GM12875 (cell line): ENCODE measurements at regions not wholly inside any gene's neighbourhood (a gene's known extent, or its start where the extent isn't known, plus 50 kb on each side); places are given as distances from the start of the nearest gene placed in this dataset.
"Not testable (repeated sequence)": the region's sequence is repeated elsewhere in the genome, so short reads cannot be mapped to it uniquely, and the experiment has no call there.

Experiments
- H3K4me3 ChIP-seq: one replicate; pipeline ENCODE4 v1.5.1; 2011; ENCODE audit warnings: low read depth, low read length, control low read depth
- TF ChIP-seq, protein P1 (sequence below): IDR thresholded peaks from 2 replicates; pipeline ENCODE4 v1.5.1; 2011; ENCODE audit warnings: low read depth, mild to moderate bottlenecking, control low read depth, inconsistent platforms, low read length, moderate library complexity, borderline replicate concordance; ENCODE audit not compliant: insufficient read depth

GRCh38 chrX:102784550-102784949 is 64.0 kb downstream of the GPRASP3 start:
- TF ChIP-seq, protein P1, sequence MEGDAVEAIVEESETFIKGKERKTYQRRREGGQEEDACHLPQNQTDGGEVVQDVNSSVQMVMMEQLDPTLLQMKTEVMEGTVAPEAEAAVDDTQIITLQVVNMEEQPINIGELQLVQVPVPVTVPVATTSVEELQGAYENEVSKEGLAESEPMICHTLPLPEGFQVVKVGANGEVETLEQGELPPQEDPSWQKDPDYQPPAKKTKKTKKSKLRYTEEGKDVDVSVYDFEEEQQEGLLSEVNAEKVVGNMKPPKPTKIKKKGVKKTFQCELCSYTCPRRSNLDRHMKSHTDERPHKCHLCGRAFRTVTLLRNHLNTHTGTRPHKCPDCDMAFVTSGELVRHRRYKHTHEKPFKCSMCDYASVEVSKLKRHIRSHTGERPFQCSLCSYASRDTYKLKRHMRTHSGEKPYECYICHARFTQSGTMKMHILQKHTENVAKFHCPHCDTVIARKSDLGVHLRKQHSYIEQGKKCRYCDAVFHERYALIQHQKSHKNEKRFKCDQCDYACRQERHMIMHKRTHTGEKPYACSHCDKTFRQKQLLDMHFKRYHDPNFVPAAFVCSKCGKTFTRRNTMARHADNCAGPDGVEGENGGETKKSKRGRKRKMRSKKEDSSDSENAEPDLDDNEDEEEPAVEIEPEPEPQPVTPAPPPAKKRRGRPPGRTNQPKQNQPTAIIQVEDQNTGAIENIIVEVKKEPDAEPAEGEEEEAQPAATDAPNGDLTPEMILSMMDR = no peak
- H3K4me3 ChIP-seq = no peak overlapping the region

GRCh38 chrX:102787283-102787682 is 66.7 kb downstream of the GPRASP3 start:
- H3K4me3 ChIP-seq = no peak overlapping the region
- TF ChIP-seq, protein P1 = no peak

DNA sequence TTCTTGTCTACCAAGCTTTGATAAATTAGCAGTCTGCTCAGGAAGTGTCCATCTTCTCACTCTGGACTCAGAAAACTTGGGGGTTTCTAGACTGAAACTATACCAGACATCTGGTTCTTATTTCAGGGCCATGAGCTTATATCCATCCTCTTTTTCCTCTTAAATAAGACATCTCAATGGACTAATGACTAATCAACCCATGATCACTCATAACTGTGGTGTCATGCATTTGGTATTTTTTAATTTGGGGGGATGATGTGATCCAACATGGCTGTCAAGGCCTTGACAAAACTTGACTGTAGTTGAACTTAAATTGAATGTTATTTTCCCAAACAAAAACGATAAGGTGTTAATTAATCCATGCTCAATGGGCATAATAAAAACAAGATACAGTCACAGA is 87.8 kb downstream of the GPRASP3 start:
- TF ChIP-seq, protein P1 = no peak
- H3K4me3 ChIP-seq = no peak overlapping the region

DNA sequence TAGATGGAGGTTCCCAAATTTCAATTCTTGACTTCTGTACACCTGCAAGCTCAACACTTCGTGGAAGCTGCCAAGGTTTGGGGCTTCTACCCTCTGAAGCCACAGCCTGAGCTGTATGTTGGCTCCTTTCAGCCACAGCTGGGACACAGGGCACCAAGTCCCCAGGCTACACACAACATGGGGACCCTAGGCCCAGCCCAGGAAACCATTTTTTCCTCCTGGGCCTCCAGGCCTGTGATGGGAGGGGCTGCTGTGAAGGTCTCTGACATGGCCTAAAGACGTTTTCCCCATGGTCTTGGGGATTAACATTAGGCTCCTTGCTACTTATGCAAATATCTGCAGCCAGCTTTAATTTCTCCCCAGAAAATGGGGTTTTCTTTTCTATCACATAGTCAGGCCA is 97.7 kb downstream of the GPRASP3 start:
- not testable (repeated sequence) for H3K4me3 ChIP-seq

DNA sequence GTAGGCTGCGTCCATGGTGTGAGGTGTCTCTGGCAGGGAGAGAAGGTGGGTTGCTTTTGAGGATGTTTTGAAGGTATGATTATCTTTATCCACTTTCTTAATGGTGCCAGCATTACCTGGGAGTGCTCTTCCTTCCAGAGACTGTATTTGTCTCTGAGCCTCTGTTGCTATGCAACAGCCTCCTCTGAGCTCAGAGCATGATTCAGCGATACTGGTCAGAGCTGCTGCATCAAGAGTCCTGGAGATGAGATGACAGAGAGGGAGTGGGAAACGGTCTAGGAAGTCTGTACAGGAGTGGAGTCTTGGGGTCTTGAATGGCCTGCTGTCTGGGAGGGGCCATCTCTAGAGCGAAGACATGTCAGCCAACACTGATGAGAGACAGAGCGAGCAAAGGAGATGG is 104.4 kb upstream of the RAB40AL start:
- no peak overlapping the region for H3K4me3 ChIP-seq
- TF ChIP-seq, protein P1 = no peak

DNA sequence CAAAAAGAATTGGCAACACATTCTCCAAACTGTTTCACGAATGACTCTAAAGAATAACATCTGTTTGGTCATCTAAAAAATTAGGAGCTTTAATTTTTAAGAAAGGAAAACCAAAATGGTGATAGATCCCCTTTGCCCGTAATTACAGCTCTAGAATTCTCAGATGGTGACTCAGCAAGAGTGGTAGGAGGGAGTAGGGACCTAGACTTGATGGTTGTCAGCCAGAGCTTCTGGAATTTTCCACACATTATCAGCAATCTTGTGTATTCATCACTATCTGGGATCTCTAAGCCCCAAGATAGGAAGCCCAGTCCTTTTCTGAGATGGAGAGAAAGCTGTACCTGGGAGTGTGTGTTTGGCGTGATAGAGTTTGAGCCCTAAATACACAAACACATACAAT is 103.9 kb upstream of the RAB40AL start:
- H3K4me3 ChIP-seq = no peak overlapping the region
- TF ChIP-seq, protein P1 = no peak

- no peak overlapping the region for H3K4me3 ChIP-seq
- TF ChIP-seq, protein P1 = peak; percentile 52; the same call in 1 of the 2 replicates
Observed at GRCh38 chrX:102835504-102836146, 101.4 kb upstream of the RAB40AL start.
